ENCODE measurements at regions not wholly inside any gene's neighbourhood (a gene's known extent, or its start where the extent isn't known, plus 50 kb on each side); places are given as distances from the start of the nearest gene placed in this dataset.

DNA sequence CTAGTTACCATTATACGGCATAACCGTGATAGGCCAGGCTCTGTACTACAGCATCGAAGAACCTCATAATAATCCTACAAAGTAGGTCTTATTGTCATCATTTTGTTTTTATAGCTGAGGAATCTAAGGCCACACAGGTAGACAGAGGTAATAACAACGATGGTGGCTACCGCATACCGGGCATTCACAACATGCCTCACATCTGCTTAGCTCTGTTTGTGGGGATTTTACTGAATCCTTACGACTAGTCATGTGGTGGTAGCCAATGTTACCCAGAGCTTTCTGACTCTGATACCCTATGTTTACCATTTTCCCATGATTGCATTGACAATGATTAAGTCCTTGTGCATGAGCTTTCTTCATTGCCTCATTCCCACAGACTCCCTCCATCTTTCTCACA is 269.4 kb downstream of the TCF7L2 start:
- DNase-seq, result no peak

DNA sequence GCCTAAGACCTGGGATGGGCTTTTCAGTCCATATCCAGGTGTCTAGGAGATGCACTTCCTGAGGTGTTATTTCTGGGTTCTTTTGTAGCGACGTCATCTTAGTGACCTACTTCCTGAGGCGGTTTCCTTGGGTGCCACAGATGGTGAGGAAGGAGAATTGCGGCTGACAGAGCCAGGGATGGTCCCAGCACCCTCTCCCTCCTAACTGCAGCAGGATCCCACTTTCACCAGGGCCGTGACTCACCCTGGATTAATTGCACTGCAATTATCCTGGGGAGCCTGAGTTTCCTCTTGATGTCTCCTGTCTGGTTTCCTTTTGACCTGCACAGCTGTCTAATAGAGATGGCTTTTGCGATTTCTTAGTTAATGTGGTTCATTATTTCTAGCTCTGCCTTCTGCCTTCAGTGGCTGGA is 271.7 kb downstream of the TCF7L2 start:
- DNase-seq, result peak; percentile 28

DNA sequence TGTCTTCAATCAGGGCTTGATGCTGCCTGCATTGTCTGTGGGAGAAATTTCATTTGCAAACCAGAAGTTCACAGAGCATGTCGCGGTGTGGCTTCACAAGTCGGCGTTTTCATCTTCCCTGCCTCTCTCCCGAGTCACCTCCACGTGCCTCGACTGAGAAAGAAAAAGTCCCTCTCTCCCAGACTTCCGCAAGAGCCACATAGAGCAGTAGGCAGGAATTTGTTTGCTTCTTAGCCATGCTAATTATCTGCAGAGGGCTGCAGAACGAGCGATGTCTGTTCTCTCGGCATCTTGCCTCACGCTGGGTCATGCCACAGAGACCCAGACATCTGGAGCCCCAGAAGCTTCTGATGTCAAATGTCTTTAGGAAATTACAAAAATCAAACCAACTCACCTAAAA is 272.2 kb downstream of the TCF7L2 start:
- no peak for DNase-seq

DNA sequence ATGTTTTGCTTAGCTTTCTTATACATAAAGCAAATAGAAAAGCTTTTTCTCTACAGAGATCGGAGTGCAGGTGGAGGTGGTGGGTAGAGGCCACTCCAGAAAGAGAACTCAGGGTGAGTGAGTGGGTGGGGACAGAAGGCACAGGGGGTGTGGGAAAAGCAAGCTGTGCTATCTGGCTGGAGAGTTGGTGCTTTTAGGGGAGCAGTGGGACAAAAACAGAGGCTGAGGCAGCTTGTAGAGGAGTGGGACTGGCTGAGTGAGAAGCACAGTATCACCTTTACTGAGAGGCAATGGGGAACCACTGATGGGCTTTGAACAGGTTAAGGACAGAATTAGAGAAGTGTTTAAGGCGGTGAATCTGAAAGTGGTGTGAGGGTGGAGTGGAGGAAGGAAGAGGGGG is 275.3 kb downstream of the TCF7L2 start:
- DNase-seq, result no peak

DNA sequence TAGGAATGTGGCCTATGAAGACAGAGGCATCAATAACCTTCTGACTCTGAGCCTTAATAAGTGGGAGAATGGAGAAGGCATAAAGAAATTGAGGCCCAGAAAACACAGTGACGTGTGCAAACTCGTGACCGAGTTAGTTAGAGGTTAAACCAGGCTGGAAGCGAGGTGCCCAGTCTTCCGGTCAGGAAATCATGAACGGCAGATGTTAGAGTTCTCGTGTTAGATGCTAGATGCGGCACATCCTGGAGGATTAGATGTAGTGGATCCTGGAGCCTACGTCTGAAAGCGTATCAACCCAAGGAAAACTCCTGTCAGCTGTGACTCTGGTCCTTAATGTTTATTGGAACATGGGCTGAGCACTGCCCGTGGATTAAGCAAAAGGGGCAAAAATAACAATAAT is 275.9 kb downstream of the TCF7L2 start:
- no peak for DNase-seq

DNA sequence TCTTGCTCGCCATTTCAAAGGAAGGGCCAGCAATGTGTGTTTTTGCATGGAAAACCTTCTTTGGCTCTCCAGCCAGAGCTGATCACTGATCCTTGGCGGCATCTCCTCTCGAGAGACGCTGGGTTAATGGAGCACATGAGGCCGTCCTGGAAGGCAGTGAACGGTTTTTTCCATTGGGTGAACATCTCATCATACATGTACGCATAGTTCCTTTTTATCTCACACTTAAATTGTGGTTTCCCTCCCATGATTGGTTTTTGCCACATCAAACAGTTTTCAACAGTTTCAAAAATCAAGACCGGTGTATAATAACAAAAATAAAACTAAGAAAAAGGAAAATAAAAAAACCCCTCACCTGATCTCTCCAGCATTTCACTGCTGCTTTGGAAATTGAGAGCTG is 276.4 kb downstream of the TCF7L2 start:
- peak; percentile 38 for DNase-seq

DNA sequence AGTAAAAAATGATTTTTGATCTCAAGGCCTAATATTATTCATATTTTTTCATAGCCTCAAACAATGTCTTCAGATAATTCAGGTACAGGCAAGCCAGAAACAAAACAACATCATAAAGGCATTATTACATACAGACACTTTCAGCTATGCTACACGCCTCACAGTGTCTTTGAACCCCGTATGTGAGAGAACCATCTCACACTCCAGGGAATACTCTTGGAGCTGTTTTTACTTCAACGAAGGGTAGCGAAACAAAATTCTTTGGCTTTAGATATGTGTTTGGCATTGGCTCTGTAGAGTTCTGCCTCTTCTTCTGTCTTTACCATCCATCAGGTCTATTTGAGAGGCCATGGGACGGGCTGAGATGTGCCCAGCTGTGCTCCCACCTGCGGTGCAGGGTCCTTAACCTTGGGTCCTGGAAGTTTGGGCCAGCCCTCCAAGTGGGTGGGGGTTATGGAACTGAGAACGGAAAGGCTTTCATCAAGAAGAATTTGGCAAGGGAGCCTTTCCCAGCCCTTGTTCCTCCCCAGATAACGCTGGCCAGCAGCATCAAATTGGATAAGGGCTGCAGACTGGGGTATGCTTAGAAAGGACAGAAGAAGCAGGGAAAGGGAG is 276.9 kb downstream of the TCF7L2 start:
- DNase-seq, result no peak

DNA sequence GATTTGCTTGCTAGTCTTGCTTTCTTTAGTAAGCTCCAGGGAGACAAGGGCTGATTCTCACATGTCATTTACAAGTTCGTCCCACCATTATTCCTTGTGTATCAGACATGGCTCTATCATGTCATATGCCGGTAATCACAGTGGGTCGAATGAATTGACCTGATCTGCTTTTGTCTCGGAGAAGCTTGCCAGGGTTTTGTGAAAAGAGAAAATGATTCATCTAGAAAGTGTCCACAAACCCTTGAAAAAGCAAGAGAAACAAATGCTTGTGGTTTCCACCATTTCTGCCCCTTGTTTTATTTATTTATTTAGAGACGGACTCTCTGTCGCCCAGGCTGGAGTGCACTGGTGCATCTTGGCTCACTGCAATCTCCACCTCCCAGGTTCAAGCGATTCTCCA is 278.5 kb downstream of the TCF7L2 start:
- no peak for DNase-seq

DNA sequence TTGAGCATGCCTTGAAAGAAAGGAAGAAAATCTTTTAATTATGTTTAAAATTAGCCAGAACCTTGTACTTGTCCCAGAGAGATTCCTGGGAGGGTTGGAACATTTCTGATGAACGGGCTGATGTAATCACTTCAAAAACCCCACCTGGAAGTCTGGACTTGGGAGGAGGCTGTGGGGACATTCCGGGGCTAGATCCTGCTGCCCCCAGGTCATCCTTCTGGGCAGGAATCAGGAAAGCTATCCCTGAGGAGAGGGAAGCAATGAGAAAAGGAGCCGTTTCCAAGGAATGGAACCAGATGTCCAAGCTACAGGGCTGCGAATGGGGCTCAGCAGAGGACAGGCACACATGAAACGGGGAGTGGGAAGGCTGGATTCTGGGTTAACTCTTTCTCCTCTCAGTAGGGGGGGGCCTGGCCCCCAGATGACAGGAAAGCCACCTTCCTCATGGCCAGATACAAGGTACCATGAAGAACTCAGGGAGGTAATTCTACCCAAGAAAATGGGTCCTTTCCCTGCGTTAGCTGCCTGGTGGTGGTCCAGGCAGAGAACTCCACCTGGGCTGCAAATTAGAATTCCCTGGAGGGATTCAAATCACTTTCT is 280.1 kb downstream of the TCF7L2 start:
- DNase-seq, result no peak

DNA sequence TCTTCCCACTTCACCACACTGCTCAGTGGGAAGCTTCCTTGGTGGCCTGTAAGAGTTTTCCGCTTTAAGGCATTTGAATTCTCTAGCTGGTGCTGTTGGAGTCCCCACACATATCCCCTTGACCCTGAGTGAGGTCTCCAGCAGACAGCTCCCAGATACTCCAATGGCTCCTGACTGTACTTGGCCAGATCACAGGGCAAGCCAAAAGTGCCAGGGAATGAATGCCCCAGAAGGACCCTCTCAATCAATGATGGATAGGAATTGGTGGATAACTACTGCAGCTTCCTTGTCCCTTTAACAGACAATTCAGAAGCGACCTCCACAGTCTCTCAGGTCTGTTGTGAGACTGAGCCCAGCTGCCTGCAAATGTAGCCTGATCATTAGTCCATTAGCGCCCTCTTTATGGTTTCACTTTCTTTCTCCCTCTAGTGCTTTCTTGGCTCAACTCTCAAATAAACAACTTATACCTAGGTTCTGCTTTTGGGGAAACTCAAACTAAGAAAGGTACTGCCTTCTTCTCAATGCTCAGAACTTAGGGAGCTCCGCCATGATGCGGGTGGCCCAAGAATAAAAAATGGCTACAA is 283.0 kb downstream of the TCF7L2 start:
- DNase-seq, result no peak

DNA sequence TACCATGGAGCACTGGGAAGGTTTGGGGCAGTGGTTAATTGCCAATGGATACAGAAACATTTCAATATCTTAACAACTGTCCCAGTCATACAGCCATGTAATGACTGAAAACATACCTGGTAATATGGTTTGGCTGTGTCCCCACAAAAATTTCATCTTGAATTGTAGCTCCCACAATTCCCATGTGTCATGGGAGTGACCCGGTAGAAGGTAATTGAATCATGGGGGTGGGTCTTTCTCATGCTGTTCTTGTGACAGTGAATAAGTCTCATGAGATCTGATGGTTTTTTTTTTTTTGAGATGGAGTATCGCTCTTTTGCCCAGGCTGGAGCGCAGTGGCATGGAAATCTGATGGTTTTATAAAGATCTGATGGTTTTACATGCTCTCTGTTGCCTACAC is 284.4 kb downstream of the TCF7L2 start:
- DNase-seq, result no peak

DNA sequence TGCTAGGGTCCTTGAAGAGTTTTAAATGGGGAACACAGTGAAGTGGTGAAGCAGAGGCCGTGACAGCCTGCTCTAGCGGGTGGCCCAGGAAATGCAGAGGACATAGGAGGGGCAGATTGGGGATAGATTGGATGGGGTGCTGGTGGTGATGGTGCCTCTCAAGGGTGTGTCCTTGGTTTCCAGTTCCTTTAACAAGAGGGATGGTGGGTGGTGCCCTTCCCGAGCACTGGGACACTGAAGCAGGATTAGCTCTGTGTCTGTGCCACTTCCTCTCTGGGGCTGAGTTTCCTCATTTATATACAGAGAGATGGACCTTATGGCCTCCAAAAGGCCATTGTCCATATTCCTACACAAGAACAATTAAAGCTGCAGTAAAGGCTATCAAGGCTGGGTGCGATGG is 285.5 kb downstream of the TCF7L2 start:
- no peak for DNase-seq

DNA sequence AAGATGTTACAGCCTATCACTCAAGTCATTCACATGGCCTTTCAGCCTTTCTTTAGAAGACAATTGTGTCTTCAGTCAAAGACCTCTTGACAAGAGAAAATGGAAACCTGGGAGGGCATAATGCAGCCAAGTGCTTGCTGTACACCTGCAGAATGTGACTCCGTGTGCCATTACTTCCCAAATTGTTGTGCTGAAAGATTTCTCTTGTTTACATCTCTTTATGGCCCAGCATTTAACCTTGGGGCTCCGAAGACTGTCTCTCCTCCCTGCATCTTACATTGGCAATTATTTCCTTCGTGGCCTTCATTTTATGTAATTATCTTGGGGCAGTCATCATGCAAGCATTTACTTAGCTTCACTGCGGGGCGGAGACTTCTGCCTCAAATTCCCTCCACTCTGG is 287.0 kb downstream of the TCF7L2 start:
- no peak for DNase-seq

DNA sequence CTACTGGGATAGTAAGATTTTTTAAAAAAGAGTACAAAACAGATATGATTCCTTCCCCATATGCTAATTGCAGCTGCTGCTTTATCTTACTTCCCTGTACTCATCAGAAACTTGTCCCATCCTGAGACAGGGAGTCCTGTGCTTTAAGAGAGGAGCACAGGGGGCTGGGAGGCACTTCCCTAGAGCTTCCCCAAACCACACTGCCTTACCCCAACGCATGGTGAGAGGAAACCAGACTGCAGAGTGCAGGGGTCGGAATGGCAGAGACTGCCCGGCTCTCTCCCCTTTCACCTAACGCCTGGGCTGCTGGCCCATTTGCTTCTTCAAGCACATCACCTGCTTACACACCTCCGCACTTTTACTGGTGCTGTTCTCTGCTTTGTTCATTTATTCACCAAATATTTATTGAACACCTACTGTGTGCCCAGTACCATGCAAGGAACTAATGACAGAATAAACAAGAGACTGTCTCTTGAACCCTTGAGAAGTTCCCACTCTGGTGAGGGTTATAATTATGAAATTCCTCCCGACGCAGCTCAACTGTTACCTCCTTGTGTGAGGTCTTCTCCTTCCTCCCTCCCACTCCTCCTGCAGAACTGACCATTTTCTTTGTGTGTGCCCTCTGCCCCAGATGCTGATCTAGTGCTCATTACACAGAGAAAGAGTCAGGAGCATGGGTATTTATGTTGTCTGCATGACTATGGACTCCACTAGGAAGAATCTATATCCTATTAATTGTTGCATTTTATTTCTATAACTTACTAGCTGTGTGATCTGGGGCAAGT is 289.7 kb downstream of the TCF7L2 start:
- DNase-seq, result no peak

DNA sequence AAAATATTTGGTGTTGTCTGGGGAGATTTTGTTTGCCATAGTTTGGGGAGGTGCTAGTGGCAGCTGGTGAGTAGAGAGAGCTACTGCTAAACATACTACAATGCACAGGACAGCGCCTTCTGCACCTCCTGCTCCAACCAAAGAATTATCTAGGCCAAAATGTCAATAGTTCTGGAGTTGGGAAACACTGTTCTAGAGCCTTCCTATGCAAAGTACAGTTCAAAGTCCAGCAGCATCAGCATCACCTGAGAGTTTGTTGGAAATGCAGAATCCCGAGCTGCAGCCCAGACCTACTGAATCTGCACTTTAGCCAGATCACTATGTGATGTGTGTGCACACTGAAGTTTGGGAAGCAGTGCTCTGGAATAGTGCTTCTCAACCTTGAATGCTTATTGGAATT is 290.7 kb downstream of the TCF7L2 start:
- DNase-seq, result no peak

DNA sequence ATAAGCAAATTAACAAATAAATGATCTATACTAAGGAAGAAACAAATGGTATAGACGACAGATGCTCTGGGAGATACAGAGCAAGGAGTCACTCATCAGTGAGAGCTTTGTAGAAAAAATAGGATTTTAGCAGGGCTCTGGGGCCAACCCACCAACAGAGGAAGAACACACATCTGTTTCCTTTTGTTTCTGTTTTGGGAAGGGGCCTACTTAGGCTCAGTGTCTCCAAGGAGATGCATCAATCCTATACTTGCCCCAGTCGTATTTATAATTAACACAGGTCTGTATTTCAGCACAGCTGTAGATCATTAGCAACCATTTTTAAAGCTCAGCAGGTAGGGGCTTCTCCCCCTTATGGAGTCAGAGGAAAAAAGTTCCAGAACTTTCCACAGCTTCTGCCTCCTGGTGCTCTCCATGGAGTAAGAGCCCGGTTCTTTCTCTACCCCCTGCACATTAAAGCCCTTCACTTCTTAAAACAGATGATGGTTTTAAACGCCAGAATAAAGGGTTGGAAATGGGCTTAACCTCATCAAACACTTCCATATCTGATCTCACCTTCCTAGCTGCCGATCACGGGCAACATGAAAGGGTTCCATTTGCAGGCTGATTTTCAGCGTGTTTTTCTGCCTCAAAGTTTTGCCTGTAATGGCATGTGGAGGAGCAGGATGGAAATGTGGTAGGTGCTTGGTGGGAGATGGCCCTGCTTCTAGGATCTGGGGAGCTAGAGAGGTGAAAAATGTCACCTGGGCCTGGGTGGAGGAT is 291.7 kb downstream of the TCF7L2 start:
- DNase-seq, result no peak

DNA sequence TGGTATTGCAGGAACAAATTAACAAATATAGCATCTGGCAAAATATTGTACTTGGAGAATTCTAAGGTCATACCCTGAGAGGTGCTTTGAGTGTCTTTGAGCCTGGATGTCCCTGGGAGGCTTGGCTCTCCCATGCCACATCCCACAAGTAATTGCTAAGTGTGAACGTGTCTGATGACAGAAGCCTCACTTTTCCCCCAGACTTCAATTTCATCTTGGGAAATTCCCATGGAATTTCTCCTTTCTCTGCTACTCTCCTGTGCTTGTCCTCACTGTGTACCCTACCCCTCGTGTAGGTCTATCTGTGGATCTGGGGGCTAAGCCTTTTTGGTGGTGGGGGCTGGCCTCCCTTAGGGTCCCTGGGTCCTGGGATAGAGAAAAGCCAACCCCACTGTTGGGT is 293.3 kb downstream of the TCF7L2 start:
- no peak for DNase-seq

DNA sequence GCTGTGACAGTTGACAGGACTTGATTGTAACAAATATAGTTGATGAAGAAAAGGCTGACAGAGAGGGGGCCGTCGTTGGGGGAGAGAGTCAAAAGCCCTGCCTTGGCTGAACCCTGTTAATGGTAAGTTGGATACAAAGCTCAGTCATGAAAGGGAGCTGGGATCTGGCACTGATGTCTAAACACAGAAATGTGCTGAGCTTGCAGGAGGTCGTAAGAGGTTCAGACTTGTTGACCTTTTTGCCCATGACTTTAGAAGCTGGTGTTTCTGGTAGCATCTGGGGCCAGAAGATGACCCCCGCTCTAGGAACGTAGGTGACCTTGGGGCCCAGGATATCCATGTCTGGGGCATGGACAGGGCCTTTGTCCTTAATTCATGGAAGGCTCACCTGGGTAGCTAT is 294.7 kb downstream of the TCF7L2 start:
- DNase-seq, result no peak

DNA sequence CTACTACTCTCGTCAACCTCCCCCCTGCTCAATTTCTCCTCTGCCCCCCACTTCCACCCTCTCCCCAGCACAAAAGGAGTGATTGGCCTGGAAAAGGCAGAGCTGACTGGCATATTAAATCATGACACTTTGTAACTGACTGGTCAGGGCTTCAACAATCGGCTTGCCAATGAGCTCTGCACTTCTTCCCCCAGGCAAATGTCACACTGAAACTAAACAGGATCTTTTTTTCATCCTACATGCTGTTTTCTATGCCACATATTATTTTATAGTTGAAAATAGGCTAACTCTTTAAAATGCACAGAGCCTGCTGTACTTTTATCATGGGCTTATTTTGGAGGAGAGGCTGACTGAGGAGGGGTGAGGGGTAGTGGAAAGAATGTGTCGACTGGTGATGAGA is 295.2 kb downstream of the TCF7L2 start:
- no peak for DNase-seq

DNA sequence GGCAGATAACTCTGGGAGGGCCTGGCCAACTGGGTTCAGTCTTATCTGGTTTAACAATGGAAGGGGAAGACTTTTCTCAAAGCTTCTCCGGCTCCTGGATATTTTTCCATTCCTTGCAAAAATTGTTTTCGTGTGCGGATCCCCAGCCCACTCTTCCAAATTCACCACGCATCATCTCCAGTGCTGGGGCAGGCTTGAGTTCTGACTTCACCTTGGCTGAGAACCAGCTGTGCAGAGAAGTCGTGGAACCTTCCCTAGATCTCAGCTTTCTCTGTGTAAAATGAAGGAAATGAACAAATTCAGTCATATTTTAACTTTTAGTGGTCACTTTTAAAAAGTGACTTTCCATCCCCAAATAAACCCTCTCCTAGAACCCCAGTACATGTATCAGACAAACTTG is 297.0 kb downstream of the TCF7L2 start:
- no peak for DNase-seq

DNA sequence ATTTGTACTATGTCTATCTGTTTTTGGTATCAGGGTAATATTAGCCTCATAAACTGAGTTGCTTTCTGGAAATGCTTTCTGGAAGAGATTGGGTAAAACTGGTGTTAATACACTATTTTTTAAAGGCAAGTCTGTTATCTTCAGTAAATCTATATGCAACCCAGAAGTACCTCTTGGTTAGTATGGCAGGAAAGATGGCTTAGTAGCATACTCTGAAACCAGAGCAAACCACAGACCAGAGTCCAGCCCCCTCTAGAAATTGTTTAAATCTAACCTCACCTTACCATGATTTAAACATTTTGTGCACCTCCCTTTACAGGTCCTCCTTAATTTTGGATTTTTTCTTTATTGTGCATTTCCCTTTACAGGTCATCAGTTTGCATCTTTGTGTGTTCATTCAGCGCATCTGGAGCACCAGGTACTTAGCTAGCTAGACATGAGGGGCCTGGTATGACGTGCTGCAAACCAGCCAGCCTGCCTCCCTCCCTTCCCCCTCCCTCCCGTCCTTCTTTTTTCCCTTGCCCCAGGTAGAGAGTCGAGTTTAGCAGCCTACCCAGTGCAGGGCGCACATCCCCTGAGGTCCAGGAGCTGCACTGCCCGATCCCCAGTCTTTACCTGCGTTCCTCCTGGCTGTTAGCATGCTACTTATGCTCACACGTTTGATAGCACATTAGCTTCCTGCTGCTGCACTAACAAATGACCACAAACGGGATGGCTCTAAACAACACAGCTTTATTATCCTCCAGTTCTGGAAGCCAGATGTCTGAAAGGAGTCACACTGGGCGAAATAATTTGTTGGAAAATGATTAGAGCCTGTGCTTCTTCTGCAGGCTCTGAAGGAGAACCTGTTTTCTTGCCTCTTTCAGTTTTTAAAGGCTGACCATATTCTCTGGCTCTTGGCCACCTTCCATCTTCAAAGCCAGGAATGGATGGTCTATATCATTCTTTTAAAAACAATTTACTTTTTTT is 299.9 kb upstream of the HABP2 start:
- DNase-seq, result peak; percentile 51

DNA sequence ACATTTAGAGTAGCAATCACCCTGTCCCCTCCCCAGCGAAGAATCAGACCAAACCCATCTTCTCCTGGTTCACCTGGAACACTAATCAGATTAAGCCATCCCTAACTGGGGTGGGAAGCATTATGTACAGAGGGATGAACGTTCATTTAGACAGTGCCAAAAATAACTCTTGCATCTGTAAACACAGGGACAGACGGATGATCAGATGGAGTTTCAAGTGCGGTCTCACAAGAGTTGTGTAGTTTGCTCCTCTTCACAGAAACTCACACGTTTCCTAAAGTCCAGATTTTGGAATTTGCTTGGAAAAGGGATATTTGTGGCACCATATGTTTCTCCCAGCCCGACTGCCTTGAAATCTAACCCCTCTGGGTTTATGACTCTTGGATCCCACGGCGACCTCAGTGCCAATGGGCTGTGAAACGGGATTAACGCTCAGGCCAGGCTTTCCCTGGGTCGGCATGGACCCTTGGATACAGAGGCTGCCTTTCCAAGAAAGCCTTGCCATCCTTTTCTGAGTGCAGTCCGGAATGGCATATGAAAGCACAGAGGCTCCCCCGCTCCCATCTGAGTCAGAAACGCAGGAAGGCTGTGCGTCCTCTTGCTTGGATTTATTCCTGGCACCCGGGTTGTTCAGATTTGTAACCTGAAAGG is 293.2 kb upstream of the HABP2 start:
- DNase-seq, result no peak

Measured in eye (tissue), 1 donor.